NCI-H446 treated with DMSO at 0.1 percent for 48 hours (cell line): ENCODE measurements at regions not wholly inside any gene's neighbourhood (a gene's known extent, or its start where the extent isn't known, plus 50 kb on each side); places are given as distances from the start of the nearest gene placed in this dataset.

ENCODE experiments used
- DNase-seq: peaks from one replicate; lab custom pipeline; 2025; lab: John Stamatoyannopoulos, UW

- no peak for DNase-seq
Observed at GRCh38 chr15:46552316-46552715, 917.5 kb downstream of the SQOR start.

- no peak for DNase-seq
Observed at GRCh38 chr15:46555547-46555946, 920.7 kb downstream of the SQOR start.

GRCh38 chr15:46556010-46556409 is 921.2 kb downstream of the SQOR start:
- no peak for DNase-seq

GRCh38 chr15:46556559-46557379 is 921.9 kb downstream of the SQOR start:
- DNase-seq: no peak

GRCh38 chr15:46567968-46568367 is 933.1 kb downstream of the SQOR start:
- no peak for DNase-seq

GRCh38 chr15:46569781-46570180 is 935.0 kb downstream of the SQOR start:
- DNase-seq: no peak

- no peak for DNase-seq
Observed at GRCh38 chr15:46576646-46577395, 942.0 kb downstream of the SQOR start.

GRCh38 chr15:46577767-46578166 is 942.9 kb downstream of the SQOR start:
- DNase-seq: no peak

GRCh38 chr15:46580487-46580886 is 945.7 kb downstream of the SQOR start:
- no peak for DNase-seq

GRCh38 chr15:46580924-46581323 is 946.1 kb downstream of the SQOR start:
- no peak for DNase-seq

- no peak for DNase-seq
Observed at GRCh38 chr15:46589088-46589487, 954.3 kb downstream of the SQOR start.

- DNase-seq: no peak
Observed at GRCh38 chr15:46591462-46591861, 956.6 kb downstream of the SQOR start.

- DNase-seq: no peak
Observed at GRCh38 chr15:46595016-46595415, 960.2 kb downstream of the SQOR start.

GRCh38 chr15:46607077-46607476 is 972.2 kb downstream of the SQOR start:
- DNase-seq: no peak

- no peak for DNase-seq
Observed at GRCh38 chr15:46616033-46616432, 981.2 kb downstream of the SQOR start.

GRCh38 chr15:46617507-46617906 is 982.7 kb downstream of the SQOR start:
- no peak for DNase-seq

GRCh38 chr15:46618984-46619383 is 984.2 kb downstream of the SQOR start:
- no peak for DNase-seq

GRCh38 chr15:46620392-46621013 is 985.7 kb downstream of the SQOR start:
- no peak for DNase-seq

- DNase-seq: no peak
Observed at GRCh38 chr15:46622851-46623250, 988.0 kb downstream of the SQOR start.

GRCh38 chr15:46636206-46636605 is 1001.4 kb downstream of the SQOR start:
- DNase-seq: no peak

- no peak for DNase-seq
Observed at GRCh38 chr15:46644501-46645481, 1010.0 kb downstream of the SQOR start.

- DNase-seq: no peak
Observed at GRCh38 chr15:46646490-46646889, 1011.7 kb downstream of the SQOR start.
